K562 (cell line): ENCODE measurements at regions not wholly inside any gene's neighbourhood (a gene's known extent, or its start where the extent isn't known, plus 50 kb on each side); places are given as distances from the start of the nearest gene placed in this dataset.

Experiments used
- ATAC-seq: fragments of 200-7000 bp; cut with Tn5 transposase; 3 replicates; pipeline ENCODE4 v1.9.1; 2020; ENCODE audit warnings: moderate library complexity
- BruUV-seq: library from RNA; stranded (reverse); fragments of 400-500 nt; replicated peaks from 2 replicates; lab custom pipeline; 2021; lab: Mats Ljungman, UMichigan
- CTCF ChIA-PET: fragments of 300-600 bp; formaldehyde crosslinking; extraction: SDS; loops from one replicate; lab custom pipeline; 2021; ENCODE audit warnings: low intra/inter-chr PET ratio; lab: Yijun Ruan, JAX
- POLR2A ChIA-PET: fragments of 300-600, 350-650 bp; sonication (Branson Sonifier 250); formaldehyde crosslinking; extraction: SDS; loops from one replicate; lab custom pipeline; 2021; ENCODE audit warnings: antibody characterized with exemption, inconsistent platforms; lab: Yijun Ruan, JAX
- DNase-seq, 4 experiments: peaks; one replicate each; pipeline versions ENCODE4 v3.0.0 to v3.0.0-alpha.2; 2011 to 2018; ENCODE audit warnings: low spot score in 3 of 4, mixed read lengths in 3 of 4; ENCODE audit errors: extremely low read depth in 1 of 4
- FAIRE-seq: peaks from 2 replicates; lab custom pipeline; 2011; peaks lifted over from hg19 to GRCh38; lab: Jason Lieb, UNC
- H2AFZ ChIP-seq: 2 replicates; pipeline ENCODE4 v1.6.0; 2011; ENCODE audit warnings: low read depth, low read length, control low read depth, inconsistent platforms
- H3K27ac ChIP-seq: fragments of 200-600 bp; 3 replicates; pipeline ENCODE4 v1.8.0; 2011; ENCODE audit warnings: low read depth, mild to moderate bottlenecking, control low read depth, inconsistent platforms, low read length, moderate library complexity, mixed read lengths; ENCODE audit errors: extremely low read depth
- H3K27me3 ChIP-seq, 2 experiments: fragments of 300-600 bp in 1 of 2; 2 replicates in 1 of 2; 3 replicates in 1 of 2; pipeline versions ENCODE4 v1.6.0 to v1.8.0; 2011; ENCODE audit warnings: inconsistent platforms in 2 of 2, low read length in 2 of 2, mild to moderate bottlenecking in 1 of 2, mixed read lengths in 1 of 2, moderate library complexity in 1 of 2; ENCODE audit not compliant: control insufficient read depth in 2 of 2, insufficient read depth in 2 of 2
- H3K36me3 ChIP-seq: fragments of 300-600 bp; 3 replicates; pipeline ENCODE4 v1.8.0; 2011; ENCODE audit warnings: mild to moderate bottlenecking, low read length, inconsistent platforms; ENCODE audit not compliant: control insufficient read depth, insufficient read depth
- H3K4me1 ChIP-seq, 2 experiments: fragments of 200-600 bp in 1 of 2; replicated peaks in 1 of 2; 2 replicates in 1 of 2; 3 replicates in 1 of 2; pipeline versions ENCODE4 v1.5.1 to v1.8.0; 2011; ENCODE audit warnings: inconsistent platforms in 2 of 2, low read length in 2 of 2, mild to moderate bottlenecking in 1 of 2, mixed read lengths in 1 of 2, moderate library complexity in 1 of 2; ENCODE audit not compliant: control insufficient read depth in 2 of 2, insufficient read depth in 2 of 2
- H3K4me2 ChIP-seq: 2 replicates; pipeline ENCODE4 v1.6.1; 2011; ENCODE audit warnings: low read length, control low read depth, inconsistent platforms, mixed read lengths; ENCODE audit not compliant: insufficient read depth
- H3K4me3 ChIP-seq: fragments of 200-600 bp; sonication (generic), shearing (Covaris generic); 2 replicates; pipeline ENCODE4 v1.5.1; 2016; ENCODE audit warnings: control low read depth, inconsistent platforms
- H3K79me2 ChIP-seq: fragments of 200-600 bp; 3 replicates; pipeline ENCODE4 v1.8.0; 2011; ENCODE audit warnings: low read length, inconsistent platforms; ENCODE audit not compliant: control insufficient read depth, insufficient read depth
- H3K9ac ChIP-seq, 2 experiments: 2 replicates each; pipeline versions ENCODE4 v1.6.0 to v1.6.1; 2011; ENCODE audit warnings: low read depth in 2 of 2, low read length in 2 of 2, control low read depth in 1 of 2, inconsistent platforms in 1 of 2, mild to moderate bottlenecking in 1 of 2, mixed read lengths in 1 of 2; ENCODE audit not compliant: insufficient read depth in 1 of 2
- H3K9me1 ChIP-seq: one replicate; pipeline ENCODE4 v1.6.0; 2011; ENCODE audit warnings: inconsistent platforms, mild to moderate bottlenecking, low read length, moderate library complexity; ENCODE audit not compliant: control insufficient read depth, insufficient read depth
- H3K9me3 ChIP-seq: replicated peaks from 2 replicates; pipeline ENCODE4 v1.5.1; 2011; ENCODE audit warnings: low read depth, low read length, inconsistent platforms; ENCODE audit not compliant: control insufficient read depth, insufficient read depth
- H4K20me1 ChIP-seq: replicated peaks from 2 replicates; pipeline ENCODE4 v1.6.1; 2011; ENCODE audit warnings: low read length, inconsistent platforms, mixed read lengths; ENCODE audit not compliant: control insufficient read depth, insufficient read depth
- ARHGAP35 ChIP-seq: fragments of 450-650 bp; IDR thresholded peaks from 2 replicates; pipeline ENCODE4 v1.6.1; 2018; ENCODE audit not compliant: partially characterized antibody
- FOXA1 ChIP-seq: fragments of 450-650 bp; IDR thresholded peaks from 2 replicates; pipeline ENCODE4 v1.6.1; 2016; ENCODE audit warnings: mild to moderate bottlenecking, borderline replicate concordance
- HDAC6 ChIP-seq: IDR thresholded peaks from 2 replicates; pipeline ENCODE4 v1.6.1; 2012; ENCODE audit warnings: low read depth, mild to moderate bottlenecking, control low read depth, inconsistent platforms, low read length, moderate library complexity
- HDAC8 ChIP-seq: fragments of 450-650 bp; IDR thresholded peaks from 2 replicates; pipeline ENCODE4 v1.6.1; 2016; ENCODE audit warnings: mild to moderate bottlenecking, missing genetic modification characterization, moderate library complexity, missing compliant biosample characterization
- MTA3 ChIP-seq: fragments of 450-650 bp; formaldehyde crosslinking; IDR thresholded peaks from 2 replicates; pipeline ENCODE4 v1.6.1; 2017; ENCODE audit warnings: mild to moderate bottlenecking, borderline replicate concordance
- MXD1 ChIP-seq: fragments of 250-450 bp; sonication (Bioruptor Pico); IDR thresholded peaks from 2 replicates; pipeline ENCODE4 v1.8.0; 2021; ENCODE audit warnings: borderline replicate concordance, mild to moderate bottlenecking, moderate library complexity; ENCODE audit not compliant: poor library complexity, severe bottlenecking
- NCOA4 ChIP-seq: fragments of 450-650 bp; IDR thresholded peaks from 2 replicates; pipeline ENCODE4 v1.6.1; 2018; ENCODE audit warnings: mild to moderate bottlenecking; ENCODE audit not compliant: partially characterized antibody
- POLR2AphosphoS5 ChIP-seq: IDR thresholded peaks from 2 replicates; pipeline ENCODE4 v1.6.1; 2011; ENCODE audit warnings: mild to moderate bottlenecking, low read depth, low read length, moderate library complexity; ENCODE audit not compliant: control insufficient read depth, insufficient read depth
- RHOXF2B ChIP-seq: fragments of 250-450 bp; sonication (Bioruptor Pico); conservative IDR thresholded peaks from 2 replicates; pipeline ENCODE4 v1.5.1; 2021
- TAF15 ChIP-seq: fragments of 200-400 bp; formaldehyde crosslinking; IDR thresholded peaks from 2 replicates; pipeline ENCODE4 v1.6.1; 2017; ENCODE audit warnings: mild to moderate bottlenecking, low read depth, low read length, moderate library complexity
- TCF15 ChIP-seq: fragments of 250-450 bp; sonication (Bioruptor Pico); IDR thresholded peaks from 2 replicates; pipeline ENCODE4 v1.8.0; 2022; ENCODE audit warnings: moderate library complexity, mild to moderate bottlenecking, inconsistent platforms
- ZNF146 ChIP-seq: IDR thresholded peaks from one replicate; pipeline ENCODE4 v1.6.1; 2018; ENCODE audit warnings: missing compliant biosample characterization; ENCODE audit not compliant: unreplicated experiment
- ZNF280A ChIP-seq: fragments of 450-650 bp; IDR thresholded peaks from 2 replicates; pipeline ENCODE4 v1.6.1; 2018; ENCODE audit warnings: mild to moderate bottlenecking, low read depth; ENCODE audit not compliant: partially characterized antibody
- ZNF57 ChIP-seq: fragments of 450-650 bp; formaldehyde crosslinking; IDR thresholded peaks from 2 replicates; pipeline ENCODE4 v1.4.0; 2020; ENCODE audit warnings: mild to moderate bottlenecking, moderate library complexity
- WGBS: fragments of 100-300 bp; shearing (Covaris generic); methylation state at CpG from one replicate; pipeline ENCODE4 v1.1.6; 2016; ENCODE audit warnings: low coverage, mixed read lengths; ENCODE audit not compliant: insufficient coverage; ENCODE audit errors: missing lambda C conversion rate; 5-methylcytosine and 5-hydroxymethylcytosine counted together
- in situ Hi-C: fragments of 300-500 bp; cut with MboI; formaldehyde crosslinking; loops from 4 replicates; pipeline ENCODE4 v1.15.0; 2018; ENCODE audit warnings: inconsistent platforms, mixed read lengths
- intact Hi-C: fragments of 100-400 bp; cut with micrococcal nuclease; formaldehyde crosslinking; loops from 2 replicates; pipeline ENCODE4 v1.14.2; 2022

GRCh38 chr4:10348241-10348640, 109.0 kb downstream of the ZNF518B start:
- Histone ChIP-seq H3K9me1 (no peaks in the 10 kb centered on the region), H2AFZ (no peak overlapping the region), H3K4me3 (no peak overlapping the region), H3K4me1 (peaks cover 12 to 38% of the 10 kb centered on the region in 2 experiments), H3K27me3 (no peaks in the 10 kb centered on the region), H4K20me1 (no peaks in the 10 kb centered on the region), H3K27ac (no peak overlapping the region), H3K9me3 (no peaks in the 10 kb centered on the region), H3K4me2 (no peak overlapping the region), H3K36me3 (no peaks in the 10 kb centered on the region), H3K79me2 (no peaks in the 10 kb centered on the region), H3K9ac (no peak overlapping the region)
- ChIA-PET POLR2A (interaction anchor here (1.0 kb wide), 1 partner anchor 19 kb away, joined by 3 read pairs; no protein-coding TSS in a partner anchor), CTCF (no interaction called here)
- no peak for ATAC-seq
- in situ Hi-C loops, result no loop called here
- intact Hi-C loops, result no loop called here
- no peak for TF ChIP-seq MTA3
- BruUV-seq, result no TSS peak
- no peak for FAIRE-seq
- no peak for DNase-seq

- CTCF ChIA-PET, result no interaction called here
- BruUV-seq, result no TSS peak
Measured at GRCh38 chr4:10347815-10348214, 109.4 kb downstream of the ZNF518B start.

More at GRCh38 chr4:10347815-10348214, 109.4 kb downstream of the ZNF518B start:
- in situ Hi-C loops (no loop called here), intact Hi-C loops (no loop called here)
- Histone ChIP-seq H3K4me3 (no peak overlapping the region), H3K27me3 (no peaks in the 10 kb centered on the region), H4K20me1 (no peaks in the 10 kb centered on the region), H3K4me2 (no peak overlapping the region), H2AFZ (no peak overlapping the region), H3K9me3 (no peaks in the 10 kb centered on the region), H3K9ac (no peak overlapping the region), H3K79me2 (no peaks in the 10 kb centered on the region), H3K36me3 (no peaks in the 10 kb centered on the region), H3K27ac (no peak overlapping the region), H3K4me1 (peaks cover 12 to 38% of the 10 kb centered on the region in 2 experiments), H3K9me1 (no peaks in the 10 kb centered on the region)
- DNase-seq (no peak), FAIRE-seq (no peak), ATAC-seq (no peak)
- POLR2A ChIA-PET, result interaction anchor here (1.0 kb wide), 1 partner anchor 19 kb away, joined by 3 read pairs; no protein-coding TSS in a partner anchor
- WGBS, result 25% methylated on average over 1 of the region's 1 CpG
- TF ChIP-seq MXD1 (no peak), ZNF146 (CRISPR knock-in tag) (no peak), HDAC6 (no peak), NCOA4 (no peak), HDAC8 (tag) (no peak), ARHGAP35 (no peak), TCF15 (CRISPR knock-in tag) (no peak), POLR2AphosphoS5 (no peak), FOXA1 (no peak), ZNF280A (no peak), ZNF57 (CRISPR knock-in tag) (no peak), RHOXF2B (CRISPR knock-in tag) (no peak), TAF15 (no peak)
